SH-SY5Y (cell line): ENCODE measurements at regions not wholly inside any gene's neighbourhood (a gene's known extent, or its start where the extent isn't known, plus 50 kb on each side); places are given as distances from the start of the nearest gene placed in this dataset.

Experiments used
- GATA2 ChIP-seq: IDR thresholded peaks from 2 replicates; pipeline ENCODE4 v1.6.1; 2011; ENCODE audit warnings: mild to moderate bottlenecking, low read depth, low read length
- GATA3 ChIP-seq: IDR thresholded peaks from 2 replicates; pipeline ENCODE4 v1.6.1; 2011; ENCODE audit warnings: low read depth, mild to moderate bottlenecking, low read length, moderate library complexity

DNA sequence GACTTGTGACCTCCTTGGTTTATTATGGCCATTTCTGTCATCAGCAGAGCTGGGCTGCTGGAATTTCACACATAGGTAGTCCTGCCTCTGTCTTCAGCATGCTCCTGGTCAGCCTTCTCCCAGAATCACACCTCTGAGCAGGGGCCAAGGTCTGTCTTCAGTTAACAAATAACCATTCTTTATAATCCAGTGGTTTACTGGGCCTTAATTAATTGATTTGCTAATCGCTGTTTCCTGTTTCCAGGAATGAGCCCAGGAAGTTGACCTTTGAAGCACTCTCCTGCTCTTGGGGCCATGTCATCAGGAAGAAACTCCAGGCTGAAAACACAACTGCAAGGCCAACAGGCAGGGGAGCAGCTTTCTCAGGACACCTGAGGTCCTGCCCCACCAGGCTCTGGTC lies 278.5 kb downstream of the SRBD1 start:
- no peak for TF ChIP-seq GATA2
- no peak for TF ChIP-seq GATA3
